Panc1 (cell line): ENCODE measurements at regions not wholly inside any gene's neighbourhood (a gene's known extent, or its start where the extent isn't known, plus 50 kb on each side); places are given as distances from the start of the nearest gene placed in this dataset.

Source experiments
- ATAC-seq: fragments of 200-7000 bp; cut with Tn5 transposase; 2 replicates; pipeline ENCODE4 v1.9.1; 2020; ENCODE audit warnings: mild to moderate bottlenecking, moderate library complexity
- BruUV-seq: library from RNA; stranded (reverse); fragments of 400-500 nt; replicated peaks from 2 replicates; lab custom pipeline; 2021; lab: Mats Ljungman, UMichigan
- CTCF ChIA-PET: fragments of 300-600 bp; sonication (Branson Sonifier 250); formaldehyde crosslinking; loops from one replicate; lab custom pipeline; 2022; ENCODE audit warnings: antibody characterized with exemption; lab: Charles Lee
- POLR2A ChIA-PET: fragments of 300-600 bp; sonication (Branson Sonifier 250); formaldehyde crosslinking; loops from one replicate; lab custom pipeline; 2022; ENCODE audit warnings: antibody characterized with exemption; lab: Charles Lee
- DNase-seq: peaks from one replicate; pipeline ENCODE4 v3.0.0-alpha.2; 2010; ENCODE audit warnings: low read depth, low spot score
- H3K27ac ChIP-seq: 2 replicates; pipeline ENCODE4 v1.5.1; 2011; ENCODE audit warnings: mild to moderate bottlenecking, low read length, inconsistent platforms
- H3K27me3 ChIP-seq: fragments of 200-500 bp; sonication (Bioruptor generic); 2 replicates; pipeline ENCODE4 v1.6.0; 2014; ENCODE audit warnings: low read length, inconsistent platforms; ENCODE audit not compliant: control insufficient read depth, insufficient read depth
- H3K36me3 ChIP-seq: fragments of 200-500 bp; sonication (Bioruptor generic); 2 replicates; pipeline ENCODE4 v1.5.1; 2014; ENCODE audit warnings: inconsistent platforms, mild to moderate bottlenecking, low read length, moderate library complexity; ENCODE audit not compliant: control insufficient read depth, insufficient read depth
- H3K4me1 ChIP-seq: 2 replicates; pipeline ENCODE4 v1.5.1; 2011; ENCODE audit warnings: inconsistent platforms, mild to moderate bottlenecking, low read length, moderate library complexity; ENCODE audit not compliant: control insufficient read depth, insufficient read depth
- H3K4me3 ChIP-seq, 2 experiments: 2 replicates each; pipeline ENCODE4 v1.5.1; 2011 to 2012; ENCODE audit warnings: low read depth in 2 of 2, low read length in 2 of 2, mild to moderate bottlenecking in 2 of 2, inconsistent platforms in 1 of 2, moderate library complexity in 1 of 2
- H3K9me3 ChIP-seq: fragments of 200-500 bp; sonication (Bioruptor generic); 2 replicates; pipeline ENCODE4 v1.5.1; 2014; ENCODE audit warnings: low read depth, mild to moderate bottlenecking, inconsistent platforms, low read length, moderate library complexity; ENCODE audit not compliant: control insufficient read depth, insufficient read depth
- POLR2AphosphoS5 ChIP-seq: IDR thresholded peaks from 2 replicates; pipeline ENCODE4 v1.6.1; 2012; ENCODE audit warnings: mild to moderate bottlenecking, low read depth, low read length, moderate library complexity
- SIN3A ChIP-seq: IDR thresholded peaks from 2 replicates; pipeline ENCODE4 v1.6.1; 2012; ENCODE audit warnings: low read depth, mild to moderate bottlenecking, low read length, moderate library complexity, borderline replicate concordance; ENCODE audit not compliant: insufficient read depth
- TCF7L2 ChIP-seq: IDR thresholded peaks from 2 replicates; pipeline ENCODE4 v1.6.1; 2011; ENCODE audit warnings: mild to moderate bottlenecking, low read depth, low read length, inconsistent platforms
- in situ Hi-C: cut with HindIII; loops from 2 replicates; pipeline ENCODE4 v1.10.0; 2016; ENCODE audit warnings: low sequenced_read_pairs, low pct_unique_long_range_greater_than_20kb
- intact Hi-C: fragments of 100-400 bp; cut with micrococcal nuclease; formaldehyde crosslinking; loops from one replicate; pipeline ENCODE4 v1.10.0; 2022; ENCODE audit not compliant: unreplicated experiment
- TF ChIP-seq, protein P1 (sequence below), 2 experiments: IDR thresholded peaks; 2 replicates each; pipeline ENCODE4 v1.6.1; 2011 to 2012; ENCODE audit warnings: low read depth in 2 of 2, control low read depth in 1 of 2, low read length in 1 of 2, mild to moderate bottlenecking in 1 of 2, moderate library complexity in 1 of 2; ENCODE audit not compliant: insufficient read depth in 1 of 2
- TF ChIP-seq, protein P2 (sequence below): fragments of 450-650 bp; IDR thresholded peaks from 2 replicates; pipeline ENCODE4 v1.5.1; 2017; ENCODE audit warnings: mild to moderate bottlenecking

DNA sequence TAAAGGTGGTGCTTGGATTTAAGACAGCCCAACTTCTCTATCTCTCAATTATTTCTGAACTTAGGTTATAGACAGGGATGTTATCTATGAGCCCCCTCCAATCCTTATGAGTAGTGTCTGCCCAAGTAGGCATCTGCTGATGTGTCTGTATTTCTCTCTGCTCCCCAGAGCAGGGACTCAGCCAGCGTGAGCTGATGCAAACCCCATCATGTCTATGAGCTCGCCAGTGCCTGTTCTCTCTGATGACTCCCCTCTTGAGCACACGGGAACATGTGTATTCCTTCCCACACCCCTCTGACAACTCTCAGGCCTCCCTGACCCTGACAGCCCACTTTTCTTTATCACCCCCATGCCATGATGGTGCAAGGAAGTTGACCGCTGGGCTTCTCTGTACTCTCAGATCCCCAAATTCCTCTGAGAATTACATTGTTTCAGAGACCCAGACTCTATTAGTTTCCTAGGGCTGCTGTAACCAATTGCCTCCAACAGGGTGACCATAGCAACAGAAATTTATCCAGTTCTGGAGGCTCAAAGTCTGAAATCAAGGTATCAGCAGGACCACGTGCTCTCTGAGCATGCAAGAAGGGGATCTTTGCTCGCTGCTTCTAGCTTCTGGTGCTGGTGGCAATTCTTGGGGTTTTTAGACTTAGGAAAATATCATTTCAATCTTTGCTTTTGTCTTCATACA lies 73.5 kb upstream of the ST8SIA2 start:
- ChIA-PET CTCF (no interaction called here), POLR2A (no interaction called here)
- H3K9me3 ChIP-seq = no peaks in the 10 kb centered on the region
- no TSS peak for BruUV-seq
- ATAC-seq (no peak), DNase-seq (no peak)
- in situ Hi-C loops = no loop called here
- no peaks in the 10 kb centered on the region for H3K4me1 ChIP-seq
- intact Hi-C loops = no loop called here
- peaks cover 18% of the 10 kb centered on the region for H3K27me3 ChIP-seq
- no peak overlapping the region for H3K27ac ChIP-seq
- TF ChIP-seq, protein P1, sequence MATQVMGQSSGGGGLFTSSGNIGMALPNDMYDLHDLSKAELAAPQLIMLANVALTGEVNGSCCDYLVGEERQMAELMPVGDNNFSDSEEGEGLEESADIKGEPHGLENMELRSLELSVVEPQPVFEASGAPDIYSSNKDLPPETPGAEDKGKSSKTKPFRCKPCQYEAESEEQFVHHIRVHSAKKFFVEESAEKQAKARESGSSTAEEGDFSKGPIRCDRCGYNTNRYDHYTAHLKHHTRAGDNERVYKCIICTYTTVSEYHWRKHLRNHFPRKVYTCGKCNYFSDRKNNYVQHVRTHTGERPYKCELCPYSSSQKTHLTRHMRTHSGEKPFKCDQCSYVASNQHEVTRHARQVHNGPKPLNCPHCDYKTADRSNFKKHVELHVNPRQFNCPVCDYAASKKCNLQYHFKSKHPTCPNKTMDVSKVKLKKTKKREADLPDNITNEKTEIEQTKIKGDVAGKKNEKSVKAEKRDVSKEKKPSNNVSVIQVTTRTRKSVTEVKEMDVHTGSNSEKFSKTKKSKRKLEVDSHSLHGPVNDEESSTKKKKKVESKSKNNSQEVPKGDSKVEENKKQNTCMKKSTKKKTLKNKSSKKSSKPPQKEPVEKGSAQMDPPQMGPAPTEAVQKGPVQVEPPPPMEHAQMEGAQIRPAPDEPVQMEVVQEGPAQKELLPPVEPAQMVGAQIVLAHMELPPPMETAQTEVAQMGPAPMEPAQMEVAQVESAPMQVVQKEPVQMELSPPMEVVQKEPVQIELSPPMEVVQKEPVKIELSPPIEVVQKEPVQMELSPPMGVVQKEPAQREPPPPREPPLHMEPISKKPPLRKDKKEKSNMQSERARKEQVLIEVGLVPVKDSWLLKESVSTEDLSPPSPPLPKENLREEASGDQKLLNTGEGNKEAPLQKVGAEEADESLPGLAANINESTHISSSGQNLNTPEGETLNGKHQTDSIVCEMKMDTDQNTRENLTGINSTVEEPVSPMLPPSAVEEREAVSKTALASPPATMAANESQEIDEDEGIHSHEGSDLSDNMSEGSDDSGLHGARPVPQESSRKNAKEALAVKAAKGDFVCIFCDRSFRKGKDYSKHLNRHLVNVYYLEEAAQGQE (IDR thresholded peaks at IDR 0.05; ENCODE audit: insufficient read depth in 1 of 2, low read depth in 2 of 2, low read length in 1 of 2) = no peak
- TF ChIP-seq TCF7L2 = no peak
- TF ChIP-seq, protein P2, sequence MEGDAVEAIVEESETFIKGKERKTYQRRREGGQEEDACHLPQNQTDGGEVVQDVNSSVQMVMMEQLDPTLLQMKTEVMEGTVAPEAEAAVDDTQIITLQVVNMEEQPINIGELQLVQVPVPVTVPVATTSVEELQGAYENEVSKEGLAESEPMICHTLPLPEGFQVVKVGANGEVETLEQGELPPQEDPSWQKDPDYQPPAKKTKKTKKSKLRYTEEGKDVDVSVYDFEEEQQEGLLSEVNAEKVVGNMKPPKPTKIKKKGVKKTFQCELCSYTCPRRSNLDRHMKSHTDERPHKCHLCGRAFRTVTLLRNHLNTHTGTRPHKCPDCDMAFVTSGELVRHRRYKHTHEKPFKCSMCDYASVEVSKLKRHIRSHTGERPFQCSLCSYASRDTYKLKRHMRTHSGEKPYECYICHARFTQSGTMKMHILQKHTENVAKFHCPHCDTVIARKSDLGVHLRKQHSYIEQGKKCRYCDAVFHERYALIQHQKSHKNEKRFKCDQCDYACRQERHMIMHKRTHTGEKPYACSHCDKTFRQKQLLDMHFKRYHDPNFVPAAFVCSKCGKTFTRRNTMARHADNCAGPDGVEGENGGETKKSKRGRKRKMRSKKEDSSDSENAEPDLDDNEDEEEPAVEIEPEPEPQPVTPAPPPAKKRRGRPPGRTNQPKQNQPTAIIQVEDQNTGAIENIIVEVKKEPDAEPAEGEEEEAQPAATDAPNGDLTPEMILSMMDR = no peak
- no peak for TF ChIP-seq POLR2AphosphoS5
- no peak for TF ChIP-seq SIN3A
- H3K4me3 ChIP-seq = no peak overlapping the region
- no peaks in the 10 kb centered on the region for H3K36me3 ChIP-seq

DNA sequence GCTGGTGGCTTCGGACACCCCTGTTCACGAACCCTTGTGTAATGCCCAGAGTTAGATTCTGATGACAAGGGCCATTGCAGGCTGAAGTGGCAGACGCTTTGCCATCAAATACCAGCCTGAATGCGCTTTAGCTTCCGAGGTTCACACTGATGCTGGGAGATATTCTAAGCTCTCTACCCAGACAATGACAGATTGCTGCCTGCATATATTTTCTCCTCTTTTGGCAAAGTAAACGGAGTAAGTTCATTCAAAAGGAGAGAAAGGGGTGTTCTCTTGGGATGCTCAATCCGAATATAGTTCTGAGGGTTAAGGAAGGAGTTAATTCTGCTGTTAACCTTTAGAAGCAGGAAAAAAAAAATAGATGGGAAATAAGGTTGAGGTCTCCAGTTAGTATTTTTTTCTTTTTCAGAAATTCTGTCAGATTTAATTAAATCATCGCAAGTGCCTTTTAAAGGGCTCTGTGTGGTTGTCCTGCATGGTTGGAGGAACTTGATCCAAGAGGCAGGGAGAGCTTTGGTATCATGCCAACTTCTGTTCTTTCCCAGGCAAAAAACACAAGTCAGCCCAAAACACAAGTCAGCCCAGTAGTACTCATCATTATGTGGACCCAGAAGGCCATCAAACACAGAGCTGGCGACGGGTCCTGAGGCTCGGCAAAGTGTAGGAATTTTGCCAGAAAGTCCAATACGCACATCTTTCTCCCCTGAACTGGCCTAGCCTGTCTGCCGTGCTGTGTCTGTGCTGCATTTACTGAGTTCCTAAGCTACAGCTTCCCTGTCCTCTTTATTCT lies 70.9 kb upstream of the ST8SIA2 start:
- H3K4me3 ChIP-seq = no peak overlapping the region
- intact Hi-C loops = no loop called here
- in situ Hi-C loops = no loop called here
- H3K27ac ChIP-seq = no peak overlapping the region
- DNase-seq (no peak), ATAC-seq (no peak)
- no peaks in the 10 kb centered on the region for H3K4me1 ChIP-seq
- TF ChIP-seq POLR2AphosphoS5 (no peak), TCF7L2 (no peak), SIN3A (no peak)
- TF ChIP-seq, protein P1 (IDR thresholded peaks at IDR 0.05; ENCODE audit: insufficient read depth in 1 of 2, low read depth in 2 of 2, low read length in 1 of 2) = no peak
- TF ChIP-seq, protein P2 = no peak
- ChIA-PET CTCF (interaction anchor here (0.6 kb wide), 1 partner anchor 364 kb away, joined by 3 read pairs; no protein-coding TSS in a partner anchor), POLR2A (interaction anchor here (0.6 kb wide), 1 partner anchor 21 kb away, joined by 4 read pairs; no protein-coding TSS in a partner anchor)
- no peaks in the 10 kb centered on the region for H3K36me3 ChIP-seq
- no TSS peak for BruUV-seq
- peaks cover 4% of the 10 kb centered on the region; the same call in 1 of the 2 replicates for H3K27me3 ChIP-seq
- H3K9me3 ChIP-seq = no peaks in the 10 kb centered on the region
